Forelimb muscle (tissue), 1 donor: ENCODE measurements at regions not wholly inside any gene's neighbourhood (a gene's known extent, or its start where the extent isn't known, plus 50 kb on each side); places are given as distances from the start of the nearest gene placed in this dataset.
A peak's percentile ranks its signal among the peaks of the same experiment; 100 is the strongest.

Source experiments
- DNase-seq: peaks from one replicate; pipeline ENCODE4 v3.0.0-alpha.2; 2013; ENCODE audit warnings: low read depth

DNA sequence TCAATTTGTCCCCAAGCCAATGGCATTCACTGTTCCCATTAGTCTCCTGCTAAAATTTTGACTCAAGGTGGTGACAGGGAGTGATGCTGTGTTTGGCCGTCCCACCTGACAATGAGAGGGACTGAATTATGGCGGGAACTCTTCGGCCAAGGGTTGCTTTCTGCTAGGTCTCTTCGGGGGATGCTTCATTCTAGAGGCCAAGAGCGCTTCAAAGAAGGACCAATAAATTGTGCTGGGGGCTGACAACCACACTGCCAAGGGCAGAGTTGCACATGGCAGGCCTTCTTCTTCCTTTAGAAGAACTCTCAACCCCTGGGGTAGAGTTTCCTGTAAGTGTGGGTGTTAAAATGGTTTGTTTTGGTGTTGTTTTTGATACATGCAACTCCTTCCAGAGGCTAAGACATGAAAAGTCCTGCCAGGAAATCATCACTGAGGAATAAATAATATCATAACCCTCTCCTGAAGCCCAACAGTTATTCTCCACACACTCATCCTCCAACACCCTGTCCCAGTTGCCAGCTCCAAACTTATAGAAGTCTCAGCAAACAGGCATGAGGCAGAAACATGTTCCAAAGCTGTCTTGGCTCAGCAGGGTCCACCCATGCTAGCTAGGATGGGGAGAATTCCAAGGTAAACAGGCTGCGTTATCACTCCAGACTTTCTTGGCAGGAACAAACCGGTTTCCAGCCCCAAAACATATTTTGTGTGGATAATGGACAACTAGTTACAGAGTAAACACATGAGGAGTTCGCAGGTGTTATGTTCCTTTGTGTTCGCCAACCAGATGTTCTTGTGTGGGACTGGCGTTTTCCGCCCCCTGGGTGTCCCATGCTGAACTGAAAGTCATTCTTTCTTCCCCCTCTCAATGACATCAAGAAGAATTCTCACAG is 396.7 kb upstream of the RGMA start:
- peak; percentile 95 for DNase-seq

DNA sequence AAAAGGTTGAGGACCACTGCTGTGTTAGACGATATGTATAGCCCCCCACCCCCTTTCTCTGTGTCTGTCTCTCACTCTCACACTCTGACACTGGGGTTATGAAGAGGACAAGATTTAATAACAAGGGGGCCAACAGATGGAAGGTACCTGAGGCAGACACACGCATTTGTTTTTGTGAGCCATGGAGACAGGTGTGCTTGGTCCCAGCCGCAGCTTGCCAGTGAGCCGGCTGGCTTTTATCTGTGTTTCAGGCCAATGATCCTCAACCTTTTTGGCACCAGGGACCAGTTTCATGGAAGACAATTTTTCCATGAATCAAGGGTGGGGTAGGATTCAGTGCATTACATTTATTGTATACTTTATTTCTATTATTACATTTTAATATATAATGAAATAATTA is 394.9 kb upstream of the RGMA start:
- no peak for DNase-seq

DNA sequence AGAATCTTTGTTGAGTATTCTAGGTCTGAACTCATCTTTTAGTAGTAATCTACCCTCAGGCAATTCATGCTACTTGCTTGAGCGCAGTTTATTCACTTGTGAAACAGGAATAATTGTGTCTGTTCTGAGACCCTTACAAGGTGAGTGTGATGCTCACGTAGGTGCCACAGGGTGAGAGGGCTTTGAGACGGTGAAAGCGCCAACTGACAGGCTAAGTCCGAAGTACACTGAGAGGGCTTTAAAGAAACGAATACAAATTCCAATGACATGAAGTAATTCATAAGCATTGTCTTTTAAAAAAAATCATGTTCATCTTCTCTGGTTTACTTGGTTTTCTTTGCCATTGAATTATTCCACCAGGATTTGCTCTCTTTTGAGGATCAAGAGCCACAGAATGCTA is 393.7 kb upstream of the RGMA start:
- DNase-seq, result no peak

DNA sequence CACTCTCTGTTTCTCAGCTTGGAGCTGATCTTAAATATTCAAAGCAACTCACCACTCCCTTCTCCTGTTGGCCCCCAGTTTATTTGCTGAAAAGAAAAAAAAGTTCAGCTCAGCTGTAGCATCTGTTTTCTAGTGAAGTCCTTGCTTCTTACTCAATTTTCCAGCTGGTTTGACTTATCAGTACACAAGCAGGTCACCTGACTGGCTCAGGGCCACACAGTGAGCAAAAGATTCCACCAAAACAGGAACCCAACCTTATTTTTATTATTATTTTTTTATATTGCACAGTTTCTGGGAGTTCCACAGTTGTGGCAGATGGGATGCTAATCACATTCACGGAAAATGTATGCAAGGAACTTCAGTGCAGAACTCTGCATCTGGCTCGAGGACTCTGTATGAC is 390.7 kb upstream of the RGMA start:
- peak; percentile 88 for DNase-seq

DNA sequence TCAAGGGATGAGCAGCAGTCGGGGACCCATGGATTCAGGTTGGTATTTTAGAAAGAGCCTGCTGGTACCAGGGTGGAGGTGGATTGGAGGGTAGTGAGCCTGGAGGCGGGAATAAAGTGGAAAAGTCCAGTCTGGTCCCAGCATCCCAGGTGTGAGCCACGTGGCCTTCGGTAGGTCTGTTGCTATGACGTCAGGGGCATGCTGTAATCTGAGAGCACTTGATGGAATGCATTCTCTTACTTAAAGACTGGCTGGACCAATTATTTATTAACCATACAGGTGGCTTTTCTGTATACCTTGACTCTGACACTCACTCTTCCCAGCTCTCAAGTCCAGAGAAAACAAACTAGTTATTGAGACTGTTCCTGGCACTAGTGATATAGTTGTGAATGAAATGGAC is 389.9 kb upstream of the RGMA start:
- no peak for DNase-seq

DNA sequence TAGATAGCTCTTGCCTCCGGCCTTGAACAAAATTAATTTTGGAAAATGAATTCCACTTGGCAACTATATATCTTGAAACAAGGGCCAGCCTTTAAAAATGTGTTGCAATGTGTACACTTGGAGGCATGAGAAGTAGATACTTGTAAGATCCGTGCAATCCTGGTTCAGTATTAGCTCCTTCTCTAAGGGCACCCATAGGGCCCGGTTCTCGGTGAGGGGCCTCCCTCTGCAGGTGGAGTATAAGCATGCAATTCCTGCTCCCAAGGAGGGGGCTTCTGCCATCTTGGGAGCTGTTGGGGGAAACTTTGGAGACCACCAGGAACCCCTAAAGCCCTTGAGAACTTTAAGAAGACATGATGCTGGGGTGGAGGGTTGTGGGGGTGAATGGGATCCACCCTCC is 388.7 kb upstream of the RGMA start:
- DNase-seq, result no peak

DNA sequence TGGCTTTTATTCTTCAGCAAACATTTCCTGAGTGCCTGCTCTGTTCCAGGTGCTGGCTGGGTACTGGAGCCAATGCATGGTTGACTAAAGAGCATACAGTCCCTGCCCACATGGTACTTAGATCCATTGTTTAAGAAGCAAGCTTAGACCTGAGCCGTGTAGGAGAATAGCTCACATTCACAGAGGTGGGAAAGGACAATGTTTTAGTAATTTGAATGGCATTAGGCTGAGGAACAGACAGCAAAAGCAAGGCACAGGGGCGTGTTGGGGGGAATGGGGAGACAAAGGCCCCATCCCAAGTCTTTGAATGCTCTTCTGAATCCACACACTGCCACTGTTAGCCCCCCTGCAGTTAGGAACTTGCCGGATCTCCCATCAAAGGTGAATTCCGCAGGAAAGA is 388.2 kb upstream of the RGMA start:
- no peak for DNase-seq

DNA sequence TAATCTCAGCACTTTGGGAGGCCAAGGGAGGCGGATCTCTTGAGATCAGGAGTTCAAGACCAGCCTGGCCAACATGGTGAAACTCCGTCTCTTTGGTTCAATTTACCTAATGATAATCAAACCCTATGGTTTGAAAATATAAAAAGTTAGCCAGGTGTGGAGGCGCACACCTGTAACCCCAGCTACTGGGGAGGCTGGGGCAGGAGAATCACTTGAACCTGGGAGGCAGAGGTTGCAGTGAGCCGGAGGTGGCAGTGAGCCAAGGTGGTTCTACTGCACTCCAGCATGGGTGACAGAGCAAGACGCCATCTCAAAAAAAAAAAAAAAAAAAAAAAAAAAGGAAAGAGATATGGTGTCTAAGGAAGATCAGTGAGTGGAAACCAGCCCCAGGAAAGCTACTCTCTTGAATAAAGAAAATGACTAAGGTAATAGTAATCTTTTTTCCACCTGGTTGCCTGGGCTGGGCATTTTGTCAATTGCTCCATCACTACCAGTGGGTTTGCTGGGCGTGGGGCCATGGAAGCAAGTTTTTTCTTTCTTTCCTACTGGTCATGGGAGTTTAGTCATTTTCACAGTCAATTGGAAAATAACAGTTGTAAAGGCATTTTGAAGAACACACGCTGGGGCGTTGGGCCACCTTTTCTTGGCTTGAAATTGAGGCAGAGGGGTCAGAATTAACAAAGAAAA is 387.6 kb upstream of the RGMA start:
- DNase-seq, result no peak

DNA sequence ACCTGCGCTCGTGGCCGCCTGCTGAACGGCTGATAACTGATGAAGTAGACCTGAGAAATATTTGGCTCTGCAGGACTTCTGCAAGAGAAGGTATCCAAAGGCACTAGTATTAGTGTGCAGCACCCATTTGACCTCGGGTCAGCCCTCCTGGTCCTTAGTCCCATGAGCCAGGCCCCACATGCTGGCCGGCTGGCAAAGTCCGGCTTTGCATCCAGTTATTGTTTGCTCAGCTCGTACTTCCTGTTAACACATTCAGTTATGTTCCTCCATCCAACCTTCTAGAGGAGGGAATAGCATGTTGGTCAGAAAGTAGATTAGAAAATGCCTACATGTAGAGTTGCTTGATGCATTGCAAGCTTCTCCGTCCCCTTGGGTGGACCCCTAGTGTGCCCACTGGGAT is 385.7 kb upstream of the RGMA start:
- DNase-seq, result no peak

DNA sequence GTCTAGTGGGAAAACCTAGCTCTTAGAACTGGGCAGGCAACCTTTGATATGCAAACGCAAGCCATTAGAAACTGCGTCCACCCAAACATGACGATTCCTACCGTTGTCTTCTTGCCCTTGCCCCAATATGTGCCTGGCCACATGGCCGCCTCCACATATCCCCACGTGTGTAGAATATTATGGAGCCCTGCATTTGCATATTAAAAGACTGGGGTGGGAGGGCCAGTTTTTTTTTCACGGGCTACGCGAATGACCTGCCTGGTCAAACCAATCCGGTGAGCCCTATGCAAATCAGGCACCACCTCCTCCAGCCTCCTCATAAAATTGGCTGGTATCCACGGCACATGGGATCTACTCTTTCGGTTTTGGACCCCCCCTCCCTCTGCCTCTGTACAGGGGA is 381.0 kb upstream of the RGMA start:
- DNase-seq, result no peak

DNA sequence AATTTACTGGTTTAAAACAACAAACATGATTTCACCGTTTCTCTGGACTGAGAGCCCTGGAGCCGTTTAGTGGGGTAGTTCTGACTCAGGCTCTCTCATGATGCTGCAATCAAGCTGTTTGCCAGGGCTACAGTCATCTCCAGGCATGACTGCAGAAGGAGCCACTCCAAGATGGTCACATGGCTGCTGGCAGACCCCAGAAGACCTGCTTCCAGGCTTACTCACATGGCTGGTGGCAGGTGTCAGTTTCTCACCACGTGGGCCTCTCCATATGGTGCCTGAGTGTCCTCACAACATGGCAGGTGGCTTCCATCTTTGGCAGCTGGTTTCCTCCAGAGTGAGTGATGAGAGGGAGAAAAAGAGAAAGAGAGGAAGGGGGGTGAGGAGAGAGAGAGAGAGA is 378.3 kb upstream of the RGMA start:
- no peak for DNase-seq

DNA sequence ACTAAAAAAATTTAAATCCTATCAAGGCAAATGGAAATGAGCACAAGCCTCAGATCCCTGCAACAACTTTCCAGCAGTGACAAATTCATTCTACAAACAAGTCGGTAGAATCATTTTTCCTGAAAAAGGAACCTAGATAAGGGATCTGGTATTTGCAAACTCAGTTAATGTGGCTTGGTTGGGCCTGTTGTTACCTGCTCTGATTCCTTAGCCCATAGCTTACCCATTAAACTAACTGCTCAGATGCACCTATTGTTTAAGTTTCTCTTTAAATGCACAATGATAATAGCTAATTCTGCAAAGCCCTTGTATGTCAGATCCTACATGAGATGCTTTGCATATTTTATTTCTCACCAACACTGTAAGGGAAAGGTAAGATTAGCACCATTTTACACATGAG is 377.4 kb upstream of the RGMA start:
- DNase-seq, result no peak

DNA sequence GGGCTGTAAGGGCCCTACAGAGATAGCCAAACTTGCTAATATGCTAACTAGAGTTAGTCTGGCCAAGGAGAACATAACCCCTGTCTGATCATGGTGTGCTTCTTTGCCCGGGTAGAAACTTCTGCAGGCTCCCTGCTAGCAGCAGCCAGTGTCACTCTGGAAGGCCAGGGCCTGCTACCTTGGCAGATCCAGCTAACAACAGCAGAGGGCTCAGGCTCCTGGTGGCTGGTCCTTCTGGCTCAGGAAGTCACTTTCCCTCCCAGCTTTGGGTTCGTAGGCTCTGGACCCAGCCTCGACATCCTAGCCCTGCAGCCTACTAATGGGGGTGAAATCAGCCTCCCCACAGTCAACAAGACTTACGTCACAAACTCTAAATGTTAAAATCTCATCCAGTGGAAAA is 373.7 kb upstream of the RGMA start:
- no peak for DNase-seq

DNA sequence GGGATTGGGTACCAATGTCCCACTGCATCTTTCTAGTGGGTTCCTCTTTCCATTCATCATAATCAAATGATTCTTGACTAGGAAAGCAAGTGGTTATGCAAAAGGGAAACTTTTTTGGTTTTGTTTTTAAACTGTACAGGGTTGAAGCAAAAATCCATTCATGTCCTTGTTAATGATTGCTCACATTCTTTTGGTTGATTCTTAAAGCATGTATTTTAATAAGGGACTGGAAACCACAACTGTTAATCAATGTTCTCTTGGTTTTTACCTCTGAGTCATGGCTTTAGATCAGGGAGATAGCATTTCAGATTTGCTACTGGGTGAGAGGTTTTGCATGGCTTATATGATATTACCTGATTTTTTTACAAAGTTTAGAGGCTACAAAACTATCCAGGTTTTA is 371.7 kb upstream of the RGMA start:
- no peak for DNase-seq

DNA sequence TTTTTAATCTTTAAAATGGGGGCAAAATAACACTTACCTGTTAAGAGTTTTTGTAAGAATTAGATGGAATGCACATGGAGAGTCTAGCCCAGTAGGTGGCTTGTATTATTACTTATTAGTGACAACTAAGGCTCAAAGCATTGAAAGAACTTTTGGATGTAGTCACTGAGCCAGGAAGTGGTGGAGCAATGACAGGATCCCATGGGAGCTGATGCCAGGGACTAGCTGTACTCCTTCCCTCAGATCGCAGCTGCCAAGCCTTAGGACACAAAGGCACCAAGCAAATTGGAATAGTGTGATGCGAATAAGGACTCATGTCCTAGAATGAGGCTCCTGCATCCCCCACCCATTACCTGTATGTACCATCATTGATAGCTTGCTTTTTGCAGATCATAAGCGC is 370.4 kb upstream of the RGMA start:
- no peak for DNase-seq

DNA sequence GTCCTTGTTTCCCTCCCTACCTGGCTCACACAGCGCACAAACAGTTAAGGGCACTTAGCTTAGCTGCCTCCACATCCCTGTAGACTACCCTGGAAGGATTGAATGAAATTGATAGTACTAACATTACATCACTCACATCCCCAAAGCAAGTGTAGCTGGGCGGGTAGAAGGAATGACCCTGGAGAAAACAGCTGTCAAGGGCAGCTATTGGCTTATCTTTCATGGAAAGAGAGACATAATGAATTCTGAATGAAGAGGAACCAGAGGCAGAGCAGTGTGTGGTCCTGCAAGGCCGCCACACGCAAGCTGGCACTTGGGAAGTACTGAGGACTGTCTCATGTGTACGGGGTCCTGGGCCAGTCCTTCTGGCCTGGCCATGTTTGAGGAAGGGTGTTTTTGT is 369.6 kb upstream of the RGMA start:
- no peak for DNase-seq

DNA sequence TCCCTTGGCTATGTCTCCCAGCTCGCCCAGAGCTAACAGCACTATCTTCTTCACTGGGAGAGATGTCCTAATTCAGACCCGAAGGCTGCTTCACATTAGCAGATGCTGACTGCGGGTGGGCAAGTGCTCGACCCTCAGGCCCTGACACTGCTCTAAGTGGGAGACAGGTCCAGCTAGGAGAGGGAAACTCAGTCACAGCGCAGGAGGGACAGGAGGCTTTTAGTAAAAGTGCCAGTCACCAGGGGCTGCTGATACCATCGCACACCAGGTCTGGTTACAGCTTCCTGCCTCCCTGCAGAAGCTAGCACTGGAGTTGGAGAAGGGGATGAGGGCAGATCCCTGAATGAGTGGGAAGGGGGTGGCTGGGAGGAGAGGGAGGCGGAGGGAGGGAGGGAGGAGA is 365.8 kb upstream of the RGMA start:
- DNase-seq, result no peak

DNA sequence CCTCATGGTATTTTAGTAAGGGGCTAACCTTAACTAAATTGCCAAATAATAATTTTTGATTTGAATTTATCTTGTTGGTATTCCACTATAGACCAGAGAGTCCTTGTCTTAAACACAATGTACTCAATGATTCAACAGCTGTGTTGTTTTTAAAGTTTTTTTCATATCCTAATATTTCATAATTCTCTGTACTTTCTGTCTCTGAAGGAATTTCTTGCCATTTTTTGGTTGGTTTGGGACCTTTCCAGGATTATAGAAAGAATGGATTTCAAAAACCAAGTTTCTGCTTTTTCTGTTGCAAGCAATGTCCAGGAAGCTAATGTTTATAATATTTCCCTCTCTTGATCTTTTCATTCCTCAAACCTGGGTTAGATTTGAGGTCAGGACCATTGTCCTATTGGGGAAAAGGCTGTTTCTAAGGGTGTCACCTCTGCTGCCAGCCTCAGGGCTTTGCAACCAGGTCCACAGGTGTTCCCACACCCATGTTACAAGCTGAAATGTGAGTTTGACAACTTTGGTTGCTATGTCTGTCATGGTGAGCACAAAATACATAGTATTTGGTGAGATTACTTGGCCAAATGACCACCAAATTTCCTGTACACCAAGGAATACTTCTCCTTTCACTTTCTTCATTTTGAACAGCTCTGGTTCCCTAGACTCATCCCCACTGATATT is 363.7 kb upstream of the RGMA start:
- DNase-seq, result no peak

DNA sequence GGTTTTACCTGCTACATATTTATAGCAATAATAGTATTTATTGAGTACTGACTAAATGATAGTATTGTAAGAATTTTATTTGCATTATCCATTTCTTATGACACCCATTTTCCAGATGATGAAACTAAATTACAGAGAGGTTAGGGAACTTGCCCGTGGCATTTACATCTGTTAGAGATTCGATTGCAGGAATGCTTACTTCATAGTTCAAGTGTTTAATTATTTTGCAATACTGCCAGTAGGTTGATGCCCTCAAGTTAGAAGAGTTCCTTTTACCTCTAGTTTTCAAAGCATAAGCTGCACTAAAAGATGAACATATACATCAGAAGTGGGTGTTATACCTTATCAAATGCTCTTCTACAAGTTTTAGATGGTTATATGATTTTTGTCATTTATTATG is 362.8 kb upstream of the RGMA start:
- no peak for DNase-seq

DNA sequence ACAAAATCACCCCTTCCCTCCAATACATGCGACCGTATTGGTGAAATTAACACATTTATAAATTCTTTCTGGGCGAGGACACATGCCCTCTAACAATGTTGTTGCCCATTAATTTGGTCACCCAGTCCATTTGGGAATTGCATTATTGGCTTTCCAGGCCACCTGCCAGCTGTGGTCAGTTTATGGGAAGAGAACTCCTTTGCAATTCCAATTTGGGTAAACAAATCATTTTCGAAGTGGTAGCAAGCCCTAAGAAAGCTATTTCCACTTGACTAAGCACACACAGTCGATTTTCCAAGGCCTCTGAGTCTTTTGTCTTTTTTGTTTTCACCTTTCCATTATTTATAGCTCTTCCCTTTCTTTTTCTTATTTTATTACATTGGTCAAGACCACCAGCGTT is 362.3 kb upstream of the RGMA start:
- DNase-seq, result no peak

DNA sequence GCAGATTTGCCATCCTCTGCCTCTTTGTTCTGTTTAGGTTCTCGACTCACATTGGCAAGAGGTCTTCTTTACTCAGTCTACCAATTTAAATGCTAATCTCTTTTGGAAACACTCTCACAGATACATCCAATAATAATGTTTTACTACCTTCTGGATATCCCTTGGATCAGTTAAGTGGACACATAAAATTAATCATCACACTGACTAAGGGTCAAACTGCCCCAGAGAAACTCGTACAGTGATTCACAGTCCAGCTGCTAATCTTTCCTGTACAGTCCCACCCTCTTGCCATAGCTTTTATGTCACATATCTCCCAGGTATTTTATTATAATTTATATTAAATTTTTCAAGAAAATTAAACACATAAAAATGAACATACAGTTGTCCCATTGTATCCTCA is 360.8 kb upstream of the RGMA start:
- no peak for DNase-seq

DNA sequence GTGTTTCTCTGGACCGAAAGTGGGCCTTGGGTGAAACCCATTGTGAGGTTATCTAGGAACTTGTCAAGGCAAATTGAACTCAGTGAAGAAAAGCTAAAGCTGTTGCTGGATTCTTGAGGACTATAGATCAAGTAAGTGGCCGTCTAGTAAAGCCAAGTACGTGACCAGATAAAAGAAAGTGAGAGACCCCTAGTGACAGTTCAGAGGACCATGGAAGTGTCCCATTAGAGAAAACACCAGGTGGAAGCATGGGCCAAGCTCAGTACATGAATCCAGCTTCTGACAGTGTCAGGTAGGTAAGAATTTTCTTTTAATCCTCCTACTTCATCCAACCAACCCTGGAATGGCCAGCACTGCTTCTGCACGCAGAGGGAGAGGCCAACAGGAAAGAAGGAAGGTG is 349.3 kb upstream of the RGMA start:
- no peak for DNase-seq

DNA sequence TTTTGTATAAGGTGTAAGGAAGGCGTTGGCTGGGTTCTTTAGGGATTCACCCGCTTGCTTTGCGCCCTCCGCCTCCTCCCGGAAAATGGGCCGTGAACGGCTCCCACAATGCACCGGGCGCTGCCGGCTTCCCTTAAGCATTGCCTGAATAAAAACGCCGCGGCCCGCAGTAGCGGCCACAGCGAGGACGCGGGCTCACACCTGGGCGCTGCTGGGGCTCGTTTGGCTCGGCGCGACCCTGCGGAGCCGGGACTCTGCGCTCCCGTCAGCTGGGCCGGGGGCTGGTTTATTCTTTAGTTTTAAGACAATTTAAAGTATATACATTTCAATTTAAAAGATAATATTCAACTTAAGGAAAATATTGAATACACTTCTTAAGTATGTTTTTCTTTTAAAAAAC is 343.5 kb upstream of the RGMA start:
- no peak for DNase-seq
